GM18499 (cell line): ENCODE measurements at regions not wholly inside any gene's neighbourhood (a gene's known extent, or its start where the extent isn't known, plus 50 kb on each side); places are given as distances from the start of the nearest gene placed in this dataset.

Source experiments
- ATAC-seq: cut with Tn5 transposase; IDR thresholded peaks from one replicate; pipeline ENCODE4 v1.9.1; 2021; ENCODE audit warnings: moderate number of reproducible peaks; ENCODE audit not compliant: insufficient read depth, unreplicated experiment

- no peak for ATAC-seq
Measured at GRCh38 chr6:147057705-147058342, 146.4 kb upstream of the STXBP5 start.

- no peak for ATAC-seq
Measured at GRCh38 chr6:147058786-147059385, 145.3 kb upstream of the STXBP5 start.

- ATAC-seq = no peak
Measured at GRCh38 chr6:147060636-147061035, 143.6 kb upstream of the STXBP5 start.

- ATAC-seq = no peak
Measured at GRCh38 chr6:147061252-147061651, 143.0 kb upstream of the STXBP5 start.

GRCh38 chr6:147063469-147064031, 140.7 kb upstream of the STXBP5 start:
- no peak for ATAC-seq

GRCh38 chr6:147065786-147066185, 138.4 kb upstream of the STXBP5 start:
- no peak for ATAC-seq

GRCh38 chr6:147067184-147067583, 137.0 kb upstream of the STXBP5 start:
- no peak for ATAC-seq

GRCh38 chr6:147071776-147072175, 132.4 kb upstream of the STXBP5 start:
- ATAC-seq = no peak

- ATAC-seq = no peak
Measured at GRCh38 chr6:147075381-147075780, 128.8 kb upstream of the STXBP5 start.

GRCh38 chr6:147077251-147077650, 127.0 kb upstream of the STXBP5 start:
- no peak for ATAC-seq

- ATAC-seq = no peak
Measured at GRCh38 chr6:147078106-147078505, 126.1 kb upstream of the STXBP5 start.

GRCh38 chr6:147078602-147079001, 125.6 kb upstream of the STXBP5 start:
- no peak for ATAC-seq

GRCh38 chr6:147080225-147080624, 124.0 kb upstream of the STXBP5 start:
- no peak for ATAC-seq

- no peak for ATAC-seq
Measured at GRCh38 chr6:147081076-147081609, 123.1 kb upstream of the STXBP5 start.

- ATAC-seq = no peak
Measured at GRCh38 chr6:147087641-147088040, 116.6 kb upstream of the STXBP5 start.

GRCh38 chr6:147088861-147089260, 115.4 kb upstream of the STXBP5 start:
- no peak for ATAC-seq

GRCh38 chr6:147095316-147095715, 108.9 kb upstream of the STXBP5 start:
- ATAC-seq = no peak

- no peak for ATAC-seq
Measured at GRCh38 chr6:147099974-147100373, 104.2 kb upstream of the STXBP5 start.

- ATAC-seq = no peak
Measured at GRCh38 chr6:147103007-147103406, 101.2 kb upstream of the STXBP5 start.

- ATAC-seq = no peak
Measured at GRCh38 chr6:147103694-147104093, 100.5 kb upstream of the STXBP5 start.

- no peak for ATAC-seq
Measured at GRCh38 chr6:147105786-147106185, 98.4 kb upstream of the STXBP5 start.
